CD4-positive, alpha-beta T cell treated with Interleukin-6 at 100 ng/mL for 8 hours (primary cell): ENCODE measurements at regions not wholly inside any gene's neighbourhood (a gene's known extent, or its start where the extent isn't known, plus 50 kb on each side); places are given as distances from the start of the nearest gene placed in this dataset.

Experiments used
- DNase-seq: peaks from one replicate; pipeline ENCODE4 v3.0.0-alpha.2; 2020; ENCODE audit warnings: mixed read lengths, low spot score

GRCh38 chr1:212190169-212190568 is 95.0 kb upstream of the PPP2R5A start:
- DNase-seq, result no peak

- DNase-seq, result no peak
Measured at GRCh38 chr1:212192261-212192998, 92.8 kb upstream of the PPP2R5A start.

GRCh38 chr1:212196355-212196754 is 88.9 kb upstream of the PPP2R5A start:
- DNase-seq, result no peak

- DNase-seq, result no peak
Measured at GRCh38 chr1:212201461-212201860, 83.7 kb upstream of the PPP2R5A start.

- no peak for DNase-seq
Measured at GRCh38 chr1:212203630-212204029, 81.6 kb upstream of the PPP2R5A start.

GRCh38 chr1:212205006-212205405 is 80.2 kb upstream of the PPP2R5A start:
- DNase-seq, result no peak

GRCh38 chr1:212205843-212206242 is 79.4 kb upstream of the PPP2R5A start:
- DNase-seq, result no peak

- DNase-seq, result no peak
Measured at GRCh38 chr1:212207118-212207517, 78.1 kb upstream of the PPP2R5A start.

- no peak for DNase-seq
Measured at GRCh38 chr1:212207822-212208520, 77.2 kb upstream of the PPP2R5A start.

GRCh38 chr1:212208978-212209644 is 76.1 kb upstream of the PPP2R5A start:
- DNase-seq, result no peak

GRCh38 chr1:212211371-212211770 is 73.8 kb upstream of the PPP2R5A start:
- DNase-seq, result no peak

GRCh38 chr1:212212343-212212742 is 72.9 kb upstream of the PPP2R5A start:
- no peak for DNase-seq

GRCh38 chr1:212212906-212213305 is 72.3 kb upstream of the PPP2R5A start:
- DNase-seq, result no peak

- no peak for DNase-seq
Measured at GRCh38 chr1:212213784-212214183, 71.4 kb upstream of the PPP2R5A start.

GRCh38 chr1:212214325-212214724 is 70.9 kb upstream of the PPP2R5A start:
- DNase-seq, result no peak

- no peak for DNase-seq
Measured at GRCh38 chr1:212215910-212216309, 69.3 kb upstream of the PPP2R5A start.

- no peak for DNase-seq
Measured at GRCh38 chr1:212217633-212218032, 67.6 kb upstream of the PPP2R5A start.

- DNase-seq, result no peak
Measured at GRCh38 chr1:212218065-212218464, 67.1 kb upstream of the PPP2R5A start.

GRCh38 chr1:212218911-212219310 is 66.3 kb upstream of the PPP2R5A start:
- no peak for DNase-seq

- no peak for DNase-seq
Measured at GRCh38 chr1:212219679-212220463, 65.3 kb upstream of the PPP2R5A start.

- no peak for DNase-seq
Measured at GRCh38 chr1:212221801-212222200, 63.4 kb upstream of the PPP2R5A start.

- no peak for DNase-seq
Measured at GRCh38 chr1:212224102-212224501, 61.1 kb upstream of the PPP2R5A start.
